NB4 (cell line): ENCODE measurements at regions not wholly inside any gene's neighbourhood (a gene's known extent, or its start where the extent isn't known, plus 50 kb on each side); places are given as distances from the start of the nearest gene placed in this dataset.
"Not testable (repeated sequence)": the region's sequence is repeated elsewhere in the genome, so short reads cannot be mapped to it uniquely, and the experiment has no call there.

Source experiments
- DNase-seq: peaks from one replicate; pipeline ENCODE4 v3.0.0; 2010; ENCODE audit warnings: low read depth
- H3K4me3 ChIP-seq: one replicate; pipeline ENCODE4 v1.5.1; 2011; ENCODE audit warnings: mild to moderate bottlenecking, low read depth, low read length, moderate library complexity
- MYC ChIP-seq: IDR thresholded peaks from 2 replicates; pipeline ENCODE4 v1.6.1; 2011; ENCODE audit warnings: low read depth, low read length
- POLR2A ChIP-seq: IDR thresholded peaks from 2 replicates; pipeline ENCODE4 v1.6.1; 2011; ENCODE audit warnings: mild to moderate bottlenecking; ENCODE audit not compliant: insufficient read length; ENCODE audit errors: extremely low read depth
- TF ChIP-seq, protein P1 (sequence below): IDR thresholded peaks from 2 replicates; pipeline ENCODE4 v1.6.1; 2011; ENCODE audit warnings: low read depth, low read length
- TF ChIP-seq, protein P2 (sequence below): IDR thresholded peaks from one replicate; pipeline ENCODE4 v1.5.1; 2012; ENCODE audit warnings: low read depth, low read length

DNA sequence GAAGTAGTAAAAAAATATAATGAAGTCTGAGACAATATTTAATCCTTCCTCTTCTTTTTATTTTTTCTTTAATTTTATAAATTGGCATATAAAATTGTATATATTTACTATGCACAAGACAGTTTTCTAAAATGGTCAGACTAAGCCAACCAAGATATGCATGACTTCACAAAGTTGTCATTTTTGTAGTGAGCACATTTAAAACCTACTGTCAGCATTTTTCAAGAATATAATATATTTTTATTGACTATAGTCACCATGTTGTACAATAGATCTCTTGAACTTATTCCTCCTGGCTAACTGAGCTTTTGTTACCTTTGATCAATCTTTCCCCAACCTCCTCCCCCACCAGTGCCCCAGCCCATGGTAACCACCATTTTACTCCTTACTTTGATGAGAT, 129.2 kb downstream of the ATP6V1G3 start:
- H3K4me3 ChIP-seq, result no peak overlapping the region
- TF ChIP-seq, protein P1, sequence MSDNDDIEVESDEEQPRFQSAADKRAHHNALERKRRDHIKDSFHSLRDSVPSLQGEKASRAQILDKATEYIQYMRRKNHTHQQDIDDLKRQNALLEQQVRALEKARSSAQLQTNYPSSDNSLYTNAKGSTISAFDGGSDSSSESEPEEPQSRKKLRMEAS, result no peak
- TF ChIP-seq, protein P2, sequence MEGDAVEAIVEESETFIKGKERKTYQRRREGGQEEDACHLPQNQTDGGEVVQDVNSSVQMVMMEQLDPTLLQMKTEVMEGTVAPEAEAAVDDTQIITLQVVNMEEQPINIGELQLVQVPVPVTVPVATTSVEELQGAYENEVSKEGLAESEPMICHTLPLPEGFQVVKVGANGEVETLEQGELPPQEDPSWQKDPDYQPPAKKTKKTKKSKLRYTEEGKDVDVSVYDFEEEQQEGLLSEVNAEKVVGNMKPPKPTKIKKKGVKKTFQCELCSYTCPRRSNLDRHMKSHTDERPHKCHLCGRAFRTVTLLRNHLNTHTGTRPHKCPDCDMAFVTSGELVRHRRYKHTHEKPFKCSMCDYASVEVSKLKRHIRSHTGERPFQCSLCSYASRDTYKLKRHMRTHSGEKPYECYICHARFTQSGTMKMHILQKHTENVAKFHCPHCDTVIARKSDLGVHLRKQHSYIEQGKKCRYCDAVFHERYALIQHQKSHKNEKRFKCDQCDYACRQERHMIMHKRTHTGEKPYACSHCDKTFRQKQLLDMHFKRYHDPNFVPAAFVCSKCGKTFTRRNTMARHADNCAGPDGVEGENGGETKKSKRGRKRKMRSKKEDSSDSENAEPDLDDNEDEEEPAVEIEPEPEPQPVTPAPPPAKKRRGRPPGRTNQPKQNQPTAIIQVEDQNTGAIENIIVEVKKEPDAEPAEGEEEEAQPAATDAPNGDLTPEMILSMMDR, result no peak
- TF ChIP-seq MYC (no peak), POLR2A (no peak)
- DNase-seq, result no peak

DNA sequence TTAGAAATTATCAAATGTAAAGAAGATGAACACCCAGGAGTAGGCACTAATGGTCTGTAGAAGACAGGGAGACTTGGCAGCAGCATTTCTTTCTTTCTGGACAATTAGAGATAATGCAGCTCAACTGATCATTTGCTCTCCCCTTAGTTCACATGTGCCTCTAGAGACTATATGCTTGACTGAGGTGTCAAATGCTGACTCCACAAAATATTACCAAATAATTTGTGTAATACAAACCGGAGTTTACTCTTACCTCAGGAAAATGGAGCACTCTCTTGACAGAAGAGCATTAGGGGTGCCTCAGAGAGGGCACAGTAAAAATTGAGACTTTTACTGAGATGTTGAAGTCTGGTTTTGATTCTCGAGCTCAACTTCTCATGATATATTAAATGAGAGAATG, 131.8 kb downstream of the ATP6V1G3 start:
- TF ChIP-seq, protein P1, result no peak
- TF ChIP-seq, protein P2, result no peak
- TF ChIP-seq MYC, result no peak
- no peak for TF ChIP-seq POLR2A

GRCh38 chr1:198404632-198405031, 135.8 kb downstream of the ATP6V1G3 start:
- H3K4me3 ChIP-seq, DNase-seq: not testable (repeated sequence)

More for the DNA sequence above, 131.8 kb downstream of the ATP6V1G3 start:
- DNase-seq, result no peak
- H3K4me3 ChIP-seq, result no peak overlapping the region

- TF ChIP-seq POLR2A, result no peak
- TF ChIP-seq, protein P1, result no peak
- no peak for TF ChIP-seq MYC
- TF ChIP-seq, protein P2, result no peak
- no peak overlapping the region for H3K4me3 ChIP-seq
- DNase-seq, result no peak
These were observed 140.4 kb downstream of the ATP6V1G3 start for GRCh38 chr1:198400063-198400462.

- DNase-seq, result no peak
- TF ChIP-seq, protein P1, result no peak
- TF ChIP-seq, protein P2, result no peak
- no peak for TF ChIP-seq MYC
- TF ChIP-seq POLR2A, result no peak
- no peak overlapping the region for H3K4me3 ChIP-seq
These were observed 141.0 kb downstream of the ATP6V1G3 start for GRCh38 chr1:198399452-198399851.

GRCh38 chr1:198397208-198397808, 143.2 kb downstream of the ATP6V1G3 start:
- no peak for DNase-seq
- no peak overlapping the region for H3K4me3 ChIP-seq
- TF ChIP-seq, protein P1, result no peak
- TF ChIP-seq POLR2A (no peak), MYC (no peak)
- TF ChIP-seq, protein P2, result no peak
